Bronchial epithelial cell (primary cell): ENCODE measurements at regions not wholly inside any gene's neighbourhood (a gene's known extent, or its start where the extent isn't known, plus 50 kb on each side); places are given as distances from the start of the nearest gene placed in this dataset.

Experiments used
- DNase-seq: peaks from one replicate; pipeline ENCODE4 v3.0.0-alpha.2; 2010; ENCODE audit warnings: low read depth
- FAIRE-seq: peaks from 2 replicates; lab custom pipeline; 2011; peaks lifted over from hg19 to GRCh38; lab: Jason Lieb, UNC
- H3K27me3 ChIP-seq: 2 replicates; pipeline ENCODE4 v1.5.1; 2011; ENCODE audit warnings: low read length; ENCODE audit not compliant: control insufficient read depth, insufficient read depth
- H3K36me3 ChIP-seq: 2 replicates; pipeline ENCODE4 v1.5.1; 2011; ENCODE audit warnings: low read length; ENCODE audit not compliant: control insufficient read depth, insufficient read depth
- H3K4me3 ChIP-seq: 2 replicates; pipeline ENCODE4 v1.5.1; 2011; ENCODE audit warnings: mild to moderate bottlenecking, low read depth, low read length, control low read depth
- TF ChIP-seq, protein P1 (sequence below): IDR thresholded peaks from 2 replicates; pipeline ENCODE4 v1.5.1; 2011; ENCODE audit warnings: mild to moderate bottlenecking, moderate library complexity, low read length, control low read depth, inconsistent platforms; ENCODE audit not compliant: insufficient read depth, severe bottlenecking

DNA sequence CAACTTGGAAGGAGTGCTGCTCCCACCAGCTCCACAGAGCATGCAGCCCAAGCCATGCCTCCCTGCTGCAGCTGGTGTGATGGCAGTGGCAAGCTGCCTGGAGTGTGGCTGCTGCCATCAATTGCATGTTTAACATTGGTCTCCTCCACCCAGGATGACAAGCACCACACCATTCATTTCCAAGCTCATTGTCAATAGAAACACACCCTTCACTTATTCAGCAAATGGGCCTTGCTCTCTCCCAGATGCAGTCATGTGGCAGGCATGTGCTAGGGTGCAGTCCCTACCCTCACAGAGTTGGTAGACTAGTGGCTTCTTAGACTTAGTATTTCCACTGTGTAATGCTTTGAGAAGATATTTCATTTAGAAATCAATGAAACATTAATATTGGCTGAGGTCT is 70.8 kb upstream of the FGF14 start:
- H3K4me3 ChIP-seq, result no peak overlapping the region
- FAIRE-seq (no peak), DNase-seq (no peak)
- no peaks in the 10 kb centered on the region for H3K27me3 ChIP-seq
- TF ChIP-seq, protein P1, sequence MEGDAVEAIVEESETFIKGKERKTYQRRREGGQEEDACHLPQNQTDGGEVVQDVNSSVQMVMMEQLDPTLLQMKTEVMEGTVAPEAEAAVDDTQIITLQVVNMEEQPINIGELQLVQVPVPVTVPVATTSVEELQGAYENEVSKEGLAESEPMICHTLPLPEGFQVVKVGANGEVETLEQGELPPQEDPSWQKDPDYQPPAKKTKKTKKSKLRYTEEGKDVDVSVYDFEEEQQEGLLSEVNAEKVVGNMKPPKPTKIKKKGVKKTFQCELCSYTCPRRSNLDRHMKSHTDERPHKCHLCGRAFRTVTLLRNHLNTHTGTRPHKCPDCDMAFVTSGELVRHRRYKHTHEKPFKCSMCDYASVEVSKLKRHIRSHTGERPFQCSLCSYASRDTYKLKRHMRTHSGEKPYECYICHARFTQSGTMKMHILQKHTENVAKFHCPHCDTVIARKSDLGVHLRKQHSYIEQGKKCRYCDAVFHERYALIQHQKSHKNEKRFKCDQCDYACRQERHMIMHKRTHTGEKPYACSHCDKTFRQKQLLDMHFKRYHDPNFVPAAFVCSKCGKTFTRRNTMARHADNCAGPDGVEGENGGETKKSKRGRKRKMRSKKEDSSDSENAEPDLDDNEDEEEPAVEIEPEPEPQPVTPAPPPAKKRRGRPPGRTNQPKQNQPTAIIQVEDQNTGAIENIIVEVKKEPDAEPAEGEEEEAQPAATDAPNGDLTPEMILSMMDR, result no peak
- H3K36me3 ChIP-seq, result no peaks in the 10 kb centered on the region

DNA sequence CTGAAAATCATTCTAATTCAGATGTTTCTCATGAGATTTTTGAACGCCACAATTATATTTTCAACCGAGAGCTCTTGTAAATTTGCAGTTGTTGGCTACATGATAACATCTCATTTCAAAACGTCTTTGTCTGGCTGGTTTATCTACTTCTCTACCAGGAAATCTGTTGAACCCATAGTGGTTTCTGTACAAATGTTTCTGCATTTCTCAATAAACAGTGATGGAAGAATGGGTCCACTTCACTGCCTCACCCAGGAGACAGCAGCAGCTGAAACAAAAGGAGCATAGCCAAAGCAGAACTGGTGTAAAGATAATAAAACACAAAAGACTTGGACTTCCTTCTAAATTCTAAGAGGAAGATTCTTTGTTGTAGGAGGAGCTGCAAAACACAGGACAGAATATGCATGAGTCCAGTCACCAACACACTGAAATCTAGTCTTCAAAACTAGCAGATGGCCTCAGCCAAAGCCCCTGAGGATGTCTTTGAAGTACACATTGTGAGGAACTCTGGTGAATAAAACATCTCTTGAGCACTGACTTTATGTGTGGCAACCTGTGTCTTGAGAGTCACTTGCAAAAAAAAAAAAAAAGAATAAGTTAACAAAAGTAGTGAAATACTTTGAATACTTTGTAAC is 68.6 kb upstream of the FGF14 start:
- DNase-seq, result no peak
- TF ChIP-seq, protein P1, result no peak
- H3K4me3 ChIP-seq, result no peak overlapping the region
- H3K36me3 ChIP-seq, result no peaks in the 10 kb centered on the region
- H3K27me3 ChIP-seq, result no peaks in the 10 kb centered on the region
- FAIRE-seq, result no peak

DNA sequence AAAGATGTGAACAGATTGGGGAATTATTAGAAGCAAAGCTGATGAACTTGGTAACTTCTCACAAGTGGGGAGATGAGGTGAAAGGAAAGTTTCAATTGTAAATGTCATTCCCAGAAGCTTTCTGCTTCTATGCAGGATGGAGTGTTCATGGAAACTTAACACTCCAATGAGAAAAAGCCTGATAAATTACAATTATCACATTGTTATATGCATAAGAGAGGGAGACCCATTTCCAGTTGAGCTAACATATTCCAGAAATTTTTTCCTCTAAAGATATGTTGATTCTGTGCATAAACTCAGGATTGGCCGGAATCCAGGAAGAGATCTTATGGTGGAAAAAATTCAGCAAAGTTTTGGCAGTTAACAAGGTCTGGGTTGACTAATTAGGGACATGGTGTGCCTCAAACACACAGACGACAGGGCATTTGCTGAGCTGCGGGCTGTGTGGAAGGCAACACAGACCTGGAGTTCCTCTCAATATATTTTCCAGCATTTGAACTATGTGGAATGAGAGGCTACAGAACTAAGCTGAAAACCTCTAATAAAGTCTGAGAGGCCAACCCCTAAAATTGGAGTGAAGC is 64.9 kb upstream of the FGF14 start:
- no peak for FAIRE-seq
- H3K4me3 ChIP-seq, result no peak overlapping the region
- no peak for DNase-seq
- TF ChIP-seq, protein P1, result no peak
- H3K36me3 ChIP-seq, result no peaks in the 10 kb centered on the region
- H3K27me3 ChIP-seq, result no peaks in the 10 kb centered on the region

DNA sequence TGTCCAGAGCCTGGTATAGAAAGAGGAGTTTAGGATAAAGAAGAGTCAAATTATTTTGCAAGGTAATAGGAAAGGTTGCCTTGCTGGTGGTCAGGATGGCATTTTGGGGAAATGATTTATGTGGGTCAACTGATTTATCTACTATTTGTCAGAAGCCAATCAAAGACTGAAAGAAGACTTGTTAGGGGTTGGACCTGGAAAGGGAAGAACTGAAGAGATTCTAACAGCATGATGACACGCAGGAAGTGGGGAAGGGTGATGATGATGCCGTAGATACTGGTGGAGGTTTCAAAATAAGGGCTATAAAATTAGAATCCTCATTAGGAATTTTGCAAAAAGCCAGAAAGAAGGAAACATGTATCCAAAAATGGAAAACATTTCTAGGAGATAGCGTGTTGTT is 60.7 kb upstream of the FGF14 start:
- no peaks in the 10 kb centered on the region for H3K36me3 ChIP-seq
- DNase-seq (no peak), FAIRE-seq (no peak)
- TF ChIP-seq, protein P1, result no peak
- no peak overlapping the region for H3K4me3 ChIP-seq
- H3K27me3 ChIP-seq, result no peaks in the 10 kb centered on the region

DNA sequence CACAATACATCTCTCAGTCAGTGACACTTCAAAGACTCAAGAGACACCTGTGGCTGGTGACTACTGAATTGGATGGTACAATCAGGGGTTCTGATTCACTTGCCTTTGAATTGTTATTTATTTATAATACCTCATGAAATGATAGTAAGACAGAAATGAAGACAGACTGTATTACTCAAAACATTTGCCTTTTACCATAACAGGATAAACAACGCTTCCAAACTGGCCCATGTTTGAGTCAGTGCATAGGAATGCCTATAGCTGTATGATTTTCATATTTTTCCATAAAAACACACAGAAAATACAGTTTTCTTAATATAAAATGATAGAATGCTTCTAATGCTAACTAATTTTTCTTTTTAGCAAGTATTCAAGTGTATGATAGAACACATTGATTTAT is 59.5 kb upstream of the FGF14 start:
- Histone ChIP-seq H3K36me3 (no peaks in the 10 kb centered on the region), H3K4me3 (no peak overlapping the region), H3K27me3 (no peaks in the 10 kb centered on the region)
- TF ChIP-seq, protein P1, result no peak
- peak; percentile 29 for DNase-seq
- FAIRE-seq, result no peak

DNA sequence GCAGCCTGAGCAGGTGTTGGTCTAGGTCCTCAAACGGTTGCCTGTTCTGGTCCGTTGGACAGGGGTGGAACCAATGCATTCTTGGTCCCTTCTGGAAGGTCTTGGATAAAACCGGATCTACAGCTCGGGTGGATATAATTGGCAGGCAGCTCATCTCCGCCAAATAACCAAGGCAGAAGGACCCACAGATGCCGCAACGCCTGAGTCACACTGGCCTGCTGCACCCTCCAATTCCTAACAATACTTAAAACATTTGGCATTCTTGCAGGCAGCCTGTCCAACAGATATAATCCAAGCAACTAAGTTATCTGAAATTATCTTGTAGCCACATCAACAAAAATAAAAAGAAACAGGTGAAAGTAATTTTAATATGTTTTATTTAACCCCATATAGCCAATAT is 59.0 kb upstream of the FGF14 start:
- no peaks in the 10 kb centered on the region for H3K27me3 ChIP-seq
- H3K4me3 ChIP-seq, result no peak overlapping the region
- FAIRE-seq (no peak), DNase-seq (no peak)
- no peaks in the 10 kb centered on the region for H3K36me3 ChIP-seq
- TF ChIP-seq, protein P1, result no peak
